Mesendoderm (in vitro differentiated cells): ENCODE measurements at regions not wholly inside any gene's neighbourhood (a gene's known extent, or its start where the extent isn't known, plus 50 kb on each side); places are given as distances from the start of the nearest gene placed in this dataset.
A peak's percentile ranks its signal among the peaks of the same experiment; 100 is the strongest.
"Not testable (repeated sequence)": the region's sequence is repeated elsewhere in the genome, so short reads cannot be mapped to it uniquely, and the experiment has no call there.

ENCODE experiments used
- DNase-seq: peaks from one replicate; pipeline ENCODE4 v3.0.0; 2013
- H2AK5ac ChIP-seq: 2 replicates; pipeline ENCODE4 v1.6.1; 2013; ENCODE audit warnings: low read length, inconsistent platforms
- H2BK120ac ChIP-seq: 2 replicates; pipeline ENCODE4 v1.6.1; 2013; ENCODE audit warnings: low read depth, mild to moderate bottlenecking, low read length, moderate library complexity, mixed read lengths
- H2BK15ac ChIP-seq: replicated peaks from 2 replicates; pipeline ENCODE4 v1.6.1; 2013; ENCODE audit warnings: low read depth, mild to moderate bottlenecking, moderate library complexity
- H2BK5ac ChIP-seq: 2 replicates; pipeline ENCODE4 v1.6.1; 2013; ENCODE audit warnings: low read length, inconsistent platforms
- H3K18ac ChIP-seq: 2 replicates; pipeline ENCODE4 v1.6.1; 2013; ENCODE audit warnings: mild to moderate bottlenecking, low read length, mixed read lengths
- H3K23ac ChIP-seq: one replicate; pipeline ENCODE4 v1.6.1; 2013; ENCODE audit warnings: low read length
- H3K27ac ChIP-seq: 2 replicates; pipeline ENCODE4 v1.5.1; 2013; ENCODE audit warnings: low read depth, mild to moderate bottlenecking, inconsistent platforms, low read length, moderate library complexity
- H3K27me3 ChIP-seq: 2 replicates; pipeline ENCODE4 v1.6.1; 2013; ENCODE audit warnings: low read length, control low read depth, mild to moderate bottlenecking, inconsistent platforms; ENCODE audit not compliant: insufficient read depth, poor library complexity
- H3K36me3 ChIP-seq: 2 replicates; pipeline ENCODE4 v1.6.1; 2013; ENCODE audit warnings: low read length, inconsistent platforms; ENCODE audit not compliant: control insufficient read depth, insufficient read depth
- H3K4ac ChIP-seq: one replicate; pipeline ENCODE4 v1.6.1; 2013; ENCODE audit warnings: low read depth, mild to moderate bottlenecking, low read length, moderate library complexity
- H3K4me1 ChIP-seq: 2 replicates; pipeline ENCODE4 v1.6.1; 2013; ENCODE audit warnings: low read depth, low read length, inconsistent platforms; ENCODE audit not compliant: control insufficient read depth
- H3K4me2 ChIP-seq: 2 replicates; pipeline ENCODE4 v1.6.1; 2013; ENCODE audit warnings: low read length
- H3K4me3 ChIP-seq: 2 replicates; pipeline ENCODE4 v1.5.1; 2013; ENCODE audit warnings: mild to moderate bottlenecking, low read length
- H3K56ac ChIP-seq: one replicate; pipeline ENCODE4 v1.6.1; 2013; ENCODE audit warnings: low read length
- H3K79me1 ChIP-seq: 2 replicates; pipeline ENCODE4 v1.6.1; 2013; ENCODE audit warnings: low read length, inconsistent platforms
- H3K79me2 ChIP-seq: 2 replicates; pipeline ENCODE4 v1.6.1; 2013; ENCODE audit warnings: mild to moderate bottlenecking, low read length; ENCODE audit not compliant: control insufficient read depth, insufficient read depth
- H3K9ac ChIP-seq: 2 replicates; pipeline ENCODE4 v1.6.1; 2013; ENCODE audit warnings: low read length, inconsistent platforms
- H4K5ac ChIP-seq: one replicate; pipeline ENCODE4 v1.6.1; 2013; ENCODE audit warnings: low read length
- H4K8ac ChIP-seq: one replicate; pipeline ENCODE4 v1.6.1; 2013; ENCODE audit warnings: low read depth, mild to moderate bottlenecking, control low read depth, low read length, moderate library complexity
- WGBS: extraction: QIAGEN DNeasy Blood & Tissue Kit; methylation state at CpG from one replicate; pipeline ENCODE4 v1.1.7; 2013; ENCODE audit warnings: low lambda C conversion rate, missing lambda C conversion rate; ENCODE audit not compliant: insufficient coverage; ENCODE audit errors: extremely low coverage; 5-methylcytosine and 5-hydroxymethylcytosine counted together

DNA sequence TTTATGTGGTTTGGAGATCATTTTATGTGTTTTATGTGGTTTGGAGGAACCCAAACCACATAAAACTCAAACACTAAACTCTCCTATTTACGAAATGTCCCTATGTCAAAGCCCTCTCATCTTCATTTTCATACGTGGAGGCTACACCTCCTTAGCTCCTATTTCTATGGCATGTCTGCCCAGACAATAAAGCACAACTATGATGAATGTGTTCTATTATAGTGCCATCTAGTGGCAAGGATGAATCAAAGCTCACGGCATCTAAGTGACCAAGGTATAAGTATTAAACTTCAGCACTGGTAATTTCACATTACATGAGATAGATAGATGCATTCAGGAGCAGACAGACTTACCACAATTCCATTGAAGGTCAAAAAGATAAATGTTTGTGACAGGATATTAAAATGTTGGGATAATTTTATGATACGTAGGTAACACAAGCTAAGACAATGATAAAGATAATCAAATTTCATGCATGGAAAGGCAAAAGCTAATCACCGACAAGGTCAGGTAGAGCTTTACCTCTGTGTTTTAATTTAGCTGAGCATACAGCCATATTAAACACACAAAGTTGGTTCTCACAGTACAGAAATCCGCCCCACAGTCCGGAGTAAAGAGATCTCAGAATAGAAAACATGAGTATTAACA lies 130.6 kb upstream of the FHIT start:
- H2BK120ac ChIP-seq, result no peak overlapping the region
- peak; percentile 60 for DNase-seq
- WGBS, result 100% methylated on average over 2 of the region's 7 CpGs
- no peak overlapping the region for H3K27ac ChIP-seq
- no peak overlapping the region for H3K4ac ChIP-seq
- H4K8ac ChIP-seq, result no peak overlapping the region
- H3K27me3 ChIP-seq, result no peaks in the 10 kb centered on the region
- no peaks in the 10 kb centered on the region for H3K4me1 ChIP-seq
- H3K56ac ChIP-seq, result no peak overlapping the region
- H2BK5ac ChIP-seq, result no peak overlapping the region
- H3K4me2 ChIP-seq, result no peak overlapping the region
- no peak overlapping the region for H3K23ac ChIP-seq
- no peak overlapping the region for H2BK15ac ChIP-seq
- no peak overlapping the region for H3K18ac ChIP-seq
- no peaks in the 10 kb centered on the region for H3K79me1 ChIP-seq
- H2AK5ac ChIP-seq, result no peak overlapping the region
- H3K4me3 ChIP-seq, result no peak overlapping the region
- H3K79me2 ChIP-seq, result no peaks in the 10 kb centered on the region
- H3K36me3 ChIP-seq, result no peaks in the 10 kb centered on the region
- no peak overlapping the region for H3K9ac ChIP-seq
- no peak overlapping the region for H4K5ac ChIP-seq

DNA sequence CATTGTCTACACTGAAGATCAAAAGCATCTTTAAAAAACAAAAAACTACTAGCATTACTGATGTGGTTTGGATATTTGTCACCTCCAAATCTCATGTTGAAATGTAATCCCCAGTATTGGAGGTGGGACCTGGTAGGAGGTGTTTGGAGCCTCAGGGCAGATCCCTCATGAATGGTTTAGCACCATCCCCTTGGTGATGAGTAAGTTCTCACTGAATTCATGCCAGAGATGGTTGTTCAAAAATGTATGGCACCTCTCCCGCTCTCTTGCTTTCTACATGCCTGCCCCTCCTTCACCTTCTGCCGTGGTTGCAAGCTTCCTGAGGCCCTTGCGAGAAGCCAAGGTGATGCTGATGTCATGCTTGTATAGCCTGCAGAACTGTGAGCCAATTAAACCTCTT lies 136.6 kb upstream of the FHIT start:
- H3K18ac ChIP-seq, result no peak overlapping the region
- no peak overlapping the region for H3K56ac ChIP-seq
- H3K36me3 ChIP-seq, result no peaks in the 10 kb centered on the region
- H3K4me2 ChIP-seq, result no peak overlapping the region
- H2BK5ac ChIP-seq, result no peak overlapping the region
- no peak overlapping the region for H4K8ac ChIP-seq
- no peak overlapping the region for H3K9ac ChIP-seq
- H3K4me3 ChIP-seq, result no peak overlapping the region
- peak; percentile 19 for DNase-seq
- H3K79me1 ChIP-seq, result no peaks in the 10 kb centered on the region
- H4K5ac ChIP-seq, result no peak overlapping the region
- no peak overlapping the region for H3K23ac ChIP-seq
- no peaks in the 10 kb centered on the region for H3K27me3 ChIP-seq
- H2BK15ac ChIP-seq, result no peak overlapping the region
- H2AK5ac ChIP-seq, result no peak overlapping the region
- no CpG with 5 or more reads among the region's 3 CpGs for WGBS
- H3K4me1 ChIP-seq, result no peaks in the 10 kb centered on the region
- no peak overlapping the region for H3K4ac ChIP-seq
- no peaks in the 10 kb centered on the region for H3K79me2 ChIP-seq
- no peak overlapping the region for H2BK120ac ChIP-seq
- H3K27ac ChIP-seq, result no peak overlapping the region

DNA sequence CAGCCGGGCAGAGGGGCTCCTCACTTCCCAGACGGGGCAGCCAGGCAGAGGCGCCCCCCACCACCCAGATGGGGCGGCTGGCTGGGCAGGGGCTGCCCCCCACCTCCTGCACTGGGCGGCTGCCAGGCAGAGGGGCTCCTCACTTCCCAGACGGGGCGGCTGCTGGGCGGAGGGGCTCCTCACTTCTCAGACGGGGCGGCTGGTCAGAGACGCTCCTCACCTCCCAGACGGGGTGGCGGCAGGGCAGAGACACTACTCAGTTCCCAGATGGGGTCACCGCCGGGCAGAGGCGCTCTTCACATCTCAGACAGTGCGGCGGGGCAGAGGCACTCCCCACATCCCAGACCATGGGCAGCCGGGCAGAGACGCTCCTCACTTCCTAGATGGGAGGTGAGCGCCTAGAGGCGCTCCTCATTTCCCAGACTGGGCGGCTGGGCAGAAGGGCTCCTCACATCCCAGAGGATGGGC lies 142.3 kb upstream of the FHIT start:
- not testable (repeated sequence) for H3K23ac ChIP-seq, H3K36me3 ChIP-seq, H3K56ac ChIP-seq, H3K4ac ChIP-seq, H3K27me3 ChIP-seq, H4K8ac ChIP-seq, H2AK5ac ChIP-seq, H2BK15ac ChIP-seq, H3K4me1 ChIP-seq, H3K4me3 ChIP-seq, DNase-seq, H3K27ac ChIP-seq, H4K5ac ChIP-seq, H3K18ac ChIP-seq, H2BK5ac ChIP-seq, H3K79me1 ChIP-seq, H3K9ac ChIP-seq, H3K4me2 ChIP-seq, H2BK120ac ChIP-seq, H3K79me2 ChIP-seq
- whole genome bisulfite sequencing, result no CpG with 5 or more reads among the region's 23 CpGs

DNA sequence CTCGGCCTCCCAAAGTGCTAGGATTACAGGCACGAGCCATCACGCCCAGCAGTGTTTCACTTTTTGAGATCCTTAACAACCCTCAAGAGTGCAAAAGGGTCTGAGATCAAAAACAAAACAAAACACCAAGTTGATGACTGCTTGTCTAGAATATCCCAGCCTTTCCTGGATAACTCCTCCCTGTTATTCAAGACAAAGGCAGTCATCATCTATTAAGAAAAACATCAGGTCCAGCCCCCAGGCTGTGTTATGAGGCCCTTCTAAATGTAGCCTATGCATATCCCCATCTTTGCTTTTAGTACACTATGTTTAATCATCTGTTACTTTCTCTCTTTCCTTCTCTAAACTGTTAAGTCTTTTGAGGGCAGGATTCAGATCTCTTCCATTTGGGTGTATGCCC lies 150.1 kb upstream of the FHIT start:
- H3K4ac ChIP-seq, result no peak overlapping the region
- no peaks in the 10 kb centered on the region for H3K79me2 ChIP-seq
- no peak overlapping the region for H2BK5ac ChIP-seq
- no peak overlapping the region for H3K18ac ChIP-seq
- H3K79me1 ChIP-seq, result no peaks in the 10 kb centered on the region
- no peak overlapping the region for H3K4me3 ChIP-seq
- H4K8ac ChIP-seq, result no peak overlapping the region
- H3K27me3 ChIP-seq, result no peaks in the 10 kb centered on the region
- H3K4me2 ChIP-seq, result no peak overlapping the region
- H3K36me3 ChIP-seq, result no peaks in the 10 kb centered on the region
- H4K5ac ChIP-seq, result no peak overlapping the region
- H3K56ac ChIP-seq, result no peak overlapping the region
- DNase-seq, result no peak
- no CpG with 5 or more reads among the region's 3 CpGs for WGBS
- H3K9ac ChIP-seq, result no peak overlapping the region
- H3K4me1 ChIP-seq, result no peaks in the 10 kb centered on the region
- no peak overlapping the region for H3K27ac ChIP-seq
- no peak overlapping the region for H3K23ac ChIP-seq
- no peak overlapping the region for H2BK15ac ChIP-seq
- no peak overlapping the region for H2BK120ac ChIP-seq
- H2AK5ac ChIP-seq, result no peak overlapping the region

DNA sequence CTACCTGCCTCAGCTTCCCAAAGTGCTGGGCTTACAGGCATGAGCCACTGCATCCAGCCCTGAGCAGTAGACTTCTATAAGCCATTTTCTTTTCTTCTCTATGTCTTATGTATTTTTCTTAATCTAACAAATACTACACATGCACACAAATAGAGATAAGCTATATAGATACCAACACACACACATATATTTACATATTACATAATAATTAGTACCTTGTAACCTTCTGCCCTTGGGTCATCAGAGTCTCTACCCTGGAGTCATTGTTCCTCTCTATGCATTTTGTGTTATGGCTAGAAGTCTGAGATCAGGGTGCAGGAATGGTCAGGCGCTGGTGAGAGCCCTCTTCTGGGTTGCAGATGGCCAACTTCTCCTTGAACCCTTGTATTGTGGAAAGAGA lies 154.0 kb upstream of the PTPRG start:
- Histone ChIP-seq H3K36me3 (no peaks in the 10 kb centered on the region), H3K9ac (no peak overlapping the region), H3K4ac (no peak overlapping the region), H3K27me3 (no peaks in the 10 kb centered on the region), H3K79me2 (no peaks in the 10 kb centered on the region), H2AK5ac (no peak overlapping the region), H3K27ac (no peak overlapping the region), H2BK5ac (no peak overlapping the region), H3K56ac (no peak overlapping the region), H3K18ac (no peak overlapping the region), H4K5ac (no peak overlapping the region), H3K4me3 (no peak overlapping the region), H3K79me1 (no peaks in the 10 kb centered on the region), H4K8ac (no peak overlapping the region), H3K23ac (no peak overlapping the region), H3K4me2 (no peak overlapping the region), H2BK15ac (no peak overlapping the region), H3K4me1 (no peaks in the 10 kb centered on the region), H2BK120ac (no peak overlapping the region)
- no peak for DNase-seq
- no CpG with 5 or more reads among the region's 1 CpG for WGBS

DNA sequence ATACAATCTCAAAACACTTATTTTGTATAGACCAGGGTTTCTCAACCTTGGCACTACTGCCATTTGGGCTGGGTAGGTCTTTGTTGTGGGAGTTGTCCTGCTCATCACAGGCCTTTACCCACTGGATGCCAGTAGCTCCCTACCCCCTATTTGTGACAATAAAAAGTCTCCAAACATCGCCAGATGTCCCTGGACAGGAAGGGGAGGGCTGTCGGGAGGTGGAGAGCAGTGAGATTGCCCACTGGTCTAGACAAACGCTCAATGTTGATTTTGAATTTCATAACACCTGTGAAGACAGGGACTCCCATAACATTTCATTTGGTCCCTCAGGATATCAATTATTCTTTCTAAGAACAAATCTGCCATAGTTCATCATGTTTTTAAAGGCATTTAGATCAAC lies 151.7 kb upstream of the PTPRG start:
- Histone ChIP-seq H3K27ac (no peak overlapping the region), H4K5ac (no peak overlapping the region), H2BK15ac (no peak overlapping the region), H3K56ac (no peak overlapping the region), H3K27me3 (no peaks in the 10 kb centered on the region), H3K4me1 (no peaks in the 10 kb centered on the region), H3K4me3 (no peak overlapping the region), H2BK120ac (no peak overlapping the region), H3K4me2 (no peak overlapping the region), H3K79me1 (no peaks in the 10 kb centered on the region), H3K4ac (no peak overlapping the region), H3K9ac (no peak overlapping the region), H3K18ac (no peak overlapping the region), H3K36me3 (no peaks in the 10 kb centered on the region), H3K79me2 (no peaks in the 10 kb centered on the region), H2AK5ac (no peak overlapping the region), H3K23ac (no peak overlapping the region), H2BK5ac (no peak overlapping the region), H4K8ac (no peak overlapping the region)
- no peak for DNase-seq
- WGBS, result no CpG with 5 or more reads among the region's 3 CpGs
